Neural progenitor cell (in vitro differentiated cells): ENCODE measurements at regions not wholly inside any gene's neighbourhood (a gene's known extent, or its start where the extent isn't known, plus 50 kb on each side); places are given as distances from the start of the nearest gene placed in this dataset.

Experiments used
- DNase-seq: peaks from one replicate; pipeline ENCODE4 v3.0.0-alpha.2; 2016; ENCODE audit warnings: low spot score
- H2AFZ ChIP-seq: fragments of 200-600 bp; sonication (generic); replicated peaks from 2 replicates; pipeline ENCODE4 v1.6.1; 2016; ENCODE audit warnings: antibody characterized with exemption
- H3F3A ChIP-seq: fragments of 200-600 bp; sonication (generic); 2 replicates; pipeline ENCODE4 v1.6.1; 2016; ENCODE audit warnings: antibody characterized with exemption, low read depth
- H3K27ac ChIP-seq: fragments of 200-600 bp; sonication (generic); 2 replicates; pipeline ENCODE4 v1.5.1; 2016; ENCODE audit warnings: mild to moderate bottlenecking
- H3K27me3 ChIP-seq: fragments of 200-600 bp; sonication (generic); 2 replicates; pipeline ENCODE4 v1.6.1; 2016; ENCODE audit warnings: mild to moderate bottlenecking, moderate library complexity
- H3K36me3 ChIP-seq: fragments of 200-600 bp; sonication (generic); 2 replicates; pipeline ENCODE4 v1.5.1; 2016
- H3K4me1 ChIP-seq: fragments of 200-600 bp; sonication (generic); 2 replicates; pipeline ENCODE4 v1.6.1; 2016; ENCODE audit warnings: mixed run types
- H3K4me2 ChIP-seq: fragments of 200-600 bp; sonication (generic); 2 replicates; pipeline ENCODE4 v1.6.1; 2016
- H3K4me3 ChIP-seq: fragments of 200-600 bp; sonication (generic); 2 replicates; pipeline ENCODE4 v1.5.1; 2016
- H3K79me2 ChIP-seq: fragments of 200-600 bp; sonication (generic); 2 replicates; pipeline ENCODE4 v1.6.1; 2016; ENCODE audit warnings: low read depth
- H3K9ac ChIP-seq: fragments of 200-600 bp; sonication (generic); 2 replicates; pipeline ENCODE4 v1.6.1; 2016
- H3K9me3 ChIP-seq: fragments of 200-600 bp; sonication (generic); 2 replicates; pipeline ENCODE4 v1.5.1; 2016; ENCODE audit warnings: low read depth
- H4K20me1 ChIP-seq: fragments of 200-600 bp; sonication (generic); 2 replicates; pipeline ENCODE4 v1.6.1; 2016; ENCODE audit warnings: low read depth
- H3K27ac Mint-ChIP-seq: 3 replicates; pipeline ENCODE4 v1.8.0; 2021; ENCODE audit warnings: mixed read lengths
- H3K27me3 Mint-ChIP-seq: 2 replicates; pipeline ENCODE4 v1.8.0; 2022; ENCODE audit warnings: low read depth, mild to moderate bottlenecking, inconsistent platforms, moderate library complexity, mixed read lengths; ENCODE audit not compliant: insufficient read depth
- H3K36me3 Mint-ChIP-seq: 3 replicates; pipeline ENCODE4 v1.8.0; 2021; ENCODE audit warnings: mixed read lengths
- H3K4me1 Mint-ChIP-seq: 3 replicates; pipeline ENCODE4 v1.8.0; 2021; ENCODE audit warnings: mixed read lengths
- H3K4me3 Mint-ChIP-seq: 3 replicates; pipeline ENCODE4 v1.8.0; 2021; ENCODE audit warnings: mild to moderate bottlenecking, moderate library complexity, mixed read lengths
- H3K9me3 Mint-ChIP-seq: 3 replicates; pipeline ENCODE4 v1.8.0; 2020; ENCODE audit warnings: mixed read lengths
- CTCF ChIP-seq: fragments of 200-600 bp; sonication (generic); IDR thresholded peaks from 2 replicates; pipeline ENCODE4 v1.5.1; 2017; ENCODE audit warnings: antibody characterized with exemption, mild to moderate bottlenecking
- EZH2 ChIP-seq: fragments of 200-600 bp; sonication (generic); IDR thresholded peaks from 2 replicates; pipeline ENCODE4 v1.6.1; 2017; ENCODE audit warnings: antibody characterized with exemption, mild to moderate bottlenecking, moderate library complexity
- EZH2phosphoT487 ChIP-seq: fragments of 200-600 bp; sonication (generic); IDR thresholded peaks from 2 replicates; pipeline ENCODE4 v1.6.1; 2017; ENCODE audit warnings: antibody characterized with exemption

GRCh38 chr16:50466170-50466569 is 82.0 kb upstream of the NKD1 start:
- Histone ChIP-seq H3F3A (peaks cover 35% of the 10 kb centered on the region), H3K4me1 (peaks cover 47% of the 10 kb centered on the region), H4K20me1 (peaks cover 8% of the 10 kb centered on the region), H3K36me3 (no peaks in the 10 kb centered on the region), H3K4me2 (no peak overlapping the region), H3K27me3 (peaks cover 62% of the 10 kb centered on the region), H3K9ac (no peak overlapping the region), H3K9me3 (no peaks in the 10 kb centered on the region), H2AFZ (no peak overlapping the region), H3K79me2 (no peaks in the 10 kb centered on the region), H3K27ac (no peak overlapping the region), H3K4me3 (no peak overlapping the region)
- TF ChIP-seq CTCF = no peak
- TF ChIP-seq EZH2phosphoT487 = no peak
- TF ChIP-seq EZH2 = no peak
- Mint-ChIP-seq H3K36me3 (no peaks in the 10 kb centered on the region), H3K4me3 (no peak overlapping the region), H3K27me3 (peaks cover 4% of the 10 kb centered on the region), H3K9me3 (peaks cover 2% of the 10 kb centered on the region), H3K27ac (peak overlapping the region; percentile 1), H3K4me1 (peaks cover 75% of the 10 kb centered on the region)
- no peak for DNase-seq

- H3K4me1 ChIP-seq = peaks cover 37% of the 10 kb centered on the region
- H4K20me1 ChIP-seq = peaks cover 8% of the 10 kb centered on the region
- H3K27me3 ChIP-seq = peaks cover 71% of the 10 kb centered on the region
- Mint-ChIP-seq H3K27ac (peak overlapping the region; percentile 79), H3K9me3 (no peaks in the 10 kb centered on the region), H3K36me3 (no peaks in the 10 kb centered on the region), H3K4me1 (peaks cover 77% of the 10 kb centered on the region), H3K27me3 (peaks cover 4% of the 10 kb centered on the region), H3K4me3 (peak overlapping the region; percentile 53)
- no peak overlapping the region for H3K27ac ChIP-seq
- H3K36me3 ChIP-seq = no peaks in the 10 kb centered on the region
- H3K79me2 ChIP-seq = no peaks in the 10 kb centered on the region
- no peaks in the 10 kb centered on the region for H3K9me3 ChIP-seq
- H3F3A ChIP-seq = peaks cover 29% of the 10 kb centered on the region
- TF ChIP-seq EZH2 (no peak), CTCF (peak; percentile 37)
- DNase-seq = no peak
- H3K4me3 ChIP-seq = no peak overlapping the region
- H3K4me2 ChIP-seq = no peak overlapping the region
- no peak overlapping the region for H3K9ac ChIP-seq
- no peak overlapping the region for H2AFZ ChIP-seq
Observed at GRCh38 chr16:50464325-50465290, 83.6 kb upstream of the NKD1 start.

- Mint-ChIP-seq H3K4me1 (peaks cover 75% of the 10 kb centered on the region), H3K4me3 (peak overlapping the region; percentile 53), H3K27me3 (peaks cover 4% of the 10 kb centered on the region), H3K36me3 (no peaks in the 10 kb centered on the region), H3K9me3 (no peaks in the 10 kb centered on the region), H3K27ac (peak overlapping the region; percentile 10)
- H3K9me3 ChIP-seq = no peaks in the 10 kb centered on the region
- H4K20me1 ChIP-seq = peaks cover 8% of the 10 kb centered on the region
- no peaks in the 10 kb centered on the region for H3K36me3 ChIP-seq
- DNase-seq = no peak
- no peaks in the 10 kb centered on the region for H3K79me2 ChIP-seq
- peaks cover 20% of the 10 kb centered on the region for H3F3A ChIP-seq
- H3K4me2 ChIP-seq = peak overlapping the region; percentile 72
- no peak overlapping the region for H3K9ac ChIP-seq
- peaks cover 37% of the 10 kb centered on the region for H3K4me1 ChIP-seq
- peaks cover 71% of the 10 kb centered on the region for H3K27me3 ChIP-seq
- H3K4me3 ChIP-seq = peak overlapping the region; percentile 16
- H2AFZ ChIP-seq = no peak overlapping the region
- TF ChIP-seq EZH2phosphoT487 (no peak), EZH2 (no peak), CTCF (no peak)
- no peak overlapping the region for H3K27ac ChIP-seq
Observed at GRCh38 chr16:50463581-50464324, 84.4 kb upstream of the NKD1 start.
